GM18861 (cell line): ENCODE measurements at regions not wholly inside any gene's neighbourhood (a gene's known extent, or its start where the extent isn't known, plus 50 kb on each side); places are given as distances from the start of the nearest gene placed in this dataset.
"Not testable (repeated sequence)": the region's sequence is repeated elsewhere in the genome, so short reads cannot be mapped to it uniquely, and the experiment has no call there.

Experiments
- ATAC-seq: cut with Tn5 transposase; IDR thresholded peaks from one replicate; pipeline ENCODE4 v1.9.1; 2021; ENCODE audit not compliant: unreplicated experiment

DNA sequence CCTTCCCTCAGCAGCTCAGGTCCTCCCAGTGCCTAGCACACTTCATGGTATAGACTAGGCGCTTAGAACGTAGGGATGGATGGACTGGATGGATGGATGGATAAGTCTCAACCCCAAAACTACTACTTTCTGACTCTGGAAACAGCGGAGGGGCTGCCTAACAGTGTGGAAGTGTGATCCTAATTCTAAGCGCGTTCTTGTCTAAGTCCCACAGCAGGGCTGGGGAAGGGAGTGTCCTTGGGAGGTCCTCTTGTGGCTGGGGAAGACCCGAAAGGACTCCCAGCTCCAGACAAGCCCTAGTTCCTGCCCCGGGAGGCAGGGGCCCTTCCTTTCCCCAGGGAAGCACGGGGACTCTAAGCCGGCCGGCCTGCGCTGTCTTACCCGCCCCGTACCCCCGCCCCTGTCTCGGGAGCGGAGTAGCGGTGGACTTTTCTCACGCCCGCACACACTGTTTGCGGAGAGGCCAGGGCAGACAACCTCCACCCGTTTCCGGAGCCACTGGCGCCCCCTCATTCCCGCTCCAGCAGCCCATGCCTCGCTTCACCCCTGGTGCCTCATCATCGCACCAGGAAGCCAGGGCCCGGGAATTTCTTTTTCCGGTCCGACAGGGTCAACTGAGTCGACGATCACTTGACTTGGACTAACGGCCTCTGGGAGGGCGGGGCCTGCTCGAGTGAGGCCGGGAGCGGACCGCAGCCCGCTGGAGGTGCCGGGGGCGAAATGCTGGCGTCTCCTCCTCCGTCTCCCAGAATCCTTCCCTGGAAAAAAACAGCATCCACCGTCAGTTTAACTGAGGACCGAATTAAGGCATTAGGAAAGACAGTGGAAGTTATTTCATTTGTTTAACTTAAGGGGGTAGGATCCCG lies 133.3 kb downstream of the TBC1D2B start:
- ATAC-seq, result no peak

DNA sequence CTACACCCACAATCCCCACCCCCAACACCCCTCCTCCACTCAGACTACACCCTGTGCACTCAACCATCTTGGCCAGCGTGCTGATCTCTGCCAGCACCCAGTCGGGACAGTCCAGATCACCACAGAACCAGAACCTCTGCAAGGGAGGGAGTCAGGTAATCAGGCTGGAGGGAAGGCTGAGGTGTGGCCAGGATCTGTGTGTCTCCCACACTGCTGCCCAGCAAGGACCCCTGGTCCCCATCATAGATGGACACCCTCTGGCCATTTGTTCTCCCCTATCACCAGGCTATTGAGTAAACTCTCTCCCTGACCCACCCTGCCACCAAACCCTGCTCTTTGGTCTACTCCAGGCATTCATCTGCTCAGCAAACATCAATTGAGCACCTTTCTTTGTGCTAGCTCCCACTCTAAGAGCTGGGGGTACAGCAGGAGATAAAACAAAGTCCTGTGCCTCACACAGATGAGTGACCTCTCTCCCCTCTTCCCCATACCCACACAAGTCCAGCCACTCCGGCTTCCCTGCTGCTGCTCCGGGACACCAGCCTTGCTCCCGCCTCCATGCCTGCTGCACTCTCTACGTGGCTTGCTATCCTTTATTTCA lies 134.8 kb downstream of the TBC1D2B start:
- ATAC-seq, result no peak

DNA sequence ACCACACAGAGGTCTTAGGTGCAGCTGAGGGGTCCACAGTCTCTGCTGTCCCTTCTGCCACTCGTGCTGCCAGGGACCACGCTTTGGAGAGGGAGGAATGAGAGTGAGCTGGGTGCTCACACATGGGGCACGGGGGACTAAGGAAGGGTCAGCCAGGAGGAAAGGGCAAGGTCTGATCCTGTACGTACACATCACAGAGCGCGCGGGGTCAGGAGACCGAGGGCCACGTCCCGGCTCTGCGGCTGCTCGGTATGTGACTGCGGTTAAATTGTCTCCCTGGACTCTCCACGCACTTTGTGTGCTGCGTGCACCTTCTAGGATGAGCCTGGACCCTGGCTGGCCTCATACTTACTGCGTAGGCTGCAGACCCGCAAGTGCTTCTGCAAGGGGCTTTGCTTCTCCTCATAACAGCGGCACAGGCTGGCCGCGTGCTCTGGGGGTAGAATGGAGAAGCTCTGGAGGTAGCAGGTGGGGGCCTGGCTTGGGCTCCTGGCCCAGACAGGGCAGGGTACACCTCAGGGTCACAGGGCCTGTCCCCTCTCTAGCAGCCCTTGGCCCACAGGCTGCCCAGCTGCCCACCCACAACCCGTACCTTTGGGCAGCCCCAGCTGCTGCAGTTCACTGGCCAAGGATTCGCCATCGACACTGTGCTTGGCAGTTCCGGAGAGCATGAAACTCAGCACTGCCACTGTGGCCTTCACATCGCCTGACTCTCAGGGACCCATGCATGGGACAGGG lies 136.3 kb downstream of the TBC1D2B start:
- not testable (repeated sequence) for ATAC-seq

DNA sequence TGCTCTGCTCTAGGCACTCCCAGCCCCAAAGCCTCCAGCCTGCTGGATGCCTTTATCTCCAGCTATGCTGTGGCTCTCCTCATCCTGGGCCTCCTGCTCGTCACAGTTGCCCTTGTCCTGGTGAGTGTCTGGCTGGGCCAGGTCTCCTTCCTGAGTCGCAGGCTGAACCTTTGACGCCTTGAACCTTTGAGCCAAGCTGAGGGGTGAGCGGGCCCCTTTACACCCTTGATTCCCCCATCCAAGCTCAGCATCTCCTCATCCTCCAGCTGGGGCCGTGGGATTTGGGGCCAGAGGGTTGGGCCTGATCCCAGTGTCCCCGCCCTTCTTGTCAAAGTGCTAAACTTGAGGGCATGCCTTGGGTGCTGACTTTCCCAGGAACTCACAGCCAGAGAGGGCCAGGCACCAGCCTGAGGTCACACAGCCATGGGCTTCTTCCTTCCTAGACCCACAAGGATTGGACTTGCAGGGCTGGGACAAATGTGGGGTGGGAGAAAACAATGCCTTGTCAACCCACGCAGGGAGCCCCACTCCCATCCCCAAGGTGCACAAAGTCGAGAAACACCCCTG lies 137.0 kb downstream of the TBC1D2B start:
- no peak for ATAC-seq

DNA sequence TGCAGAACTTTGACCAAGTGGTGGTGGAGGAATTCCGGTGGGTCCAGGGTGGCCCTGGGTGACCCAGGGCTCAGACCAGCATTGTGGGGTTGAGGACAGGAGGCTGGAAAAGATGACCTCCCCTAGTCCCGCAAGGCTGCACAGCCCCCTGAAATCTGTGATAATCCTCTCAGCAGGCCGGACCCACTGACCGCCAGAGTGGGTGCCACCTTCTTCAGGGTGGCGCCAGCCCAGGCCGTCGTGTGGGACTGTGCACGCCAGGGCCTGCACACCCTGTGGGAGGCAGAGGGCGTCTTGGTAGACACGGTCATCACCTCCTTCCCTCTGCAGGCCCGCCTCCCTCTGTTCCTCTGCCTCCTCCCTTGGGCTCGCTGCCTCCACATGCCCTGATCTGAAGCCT lies 137.7 kb downstream of the TBC1D2B start:
- ATAC-seq, result no peak

DNA sequence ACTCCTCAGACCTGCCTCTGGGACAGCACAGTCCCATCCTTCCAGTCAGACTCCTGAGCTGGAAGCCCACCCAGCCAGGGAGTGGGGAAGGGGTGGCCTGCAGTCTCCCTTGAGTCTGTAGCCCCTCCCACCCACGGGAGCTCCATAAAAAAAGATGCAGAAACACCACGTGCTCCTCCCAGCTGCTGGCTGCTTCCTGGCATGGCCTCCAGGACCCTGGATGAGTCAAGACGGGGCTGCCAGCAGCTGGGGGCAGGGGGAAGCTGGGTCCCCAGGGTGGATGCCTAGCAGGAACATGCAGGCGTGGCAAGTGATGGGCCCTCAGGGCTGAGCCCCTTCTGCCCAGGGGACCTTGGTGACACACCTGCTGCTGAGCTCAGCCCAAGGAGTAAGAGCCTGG lies 138.5 kb downstream of the TBC1D2B start:
- not testable (repeated sequence) for ATAC-seq

DNA sequence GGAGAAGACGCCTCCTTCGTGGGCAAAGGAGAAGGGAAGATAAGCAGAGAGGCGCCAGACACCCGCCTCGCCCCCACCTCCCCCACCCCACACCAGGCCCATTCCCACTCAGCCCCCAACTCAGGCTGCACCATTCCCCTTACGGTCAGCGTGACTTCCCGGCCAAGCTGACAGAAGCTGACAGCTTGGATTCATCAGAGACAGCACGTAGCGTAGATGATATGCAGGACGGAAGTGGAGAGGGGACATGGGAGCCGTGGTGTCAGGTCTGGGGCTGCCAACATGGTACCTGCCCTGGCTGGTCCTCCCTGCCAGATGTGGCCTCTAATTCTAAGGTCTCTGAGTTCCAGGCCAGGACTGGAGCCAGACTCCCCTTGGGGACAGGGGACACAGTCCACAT lies 139.0 kb downstream of the TBC1D2B start:
- not testable (repeated sequence) for ATAC-seq

DNA sequence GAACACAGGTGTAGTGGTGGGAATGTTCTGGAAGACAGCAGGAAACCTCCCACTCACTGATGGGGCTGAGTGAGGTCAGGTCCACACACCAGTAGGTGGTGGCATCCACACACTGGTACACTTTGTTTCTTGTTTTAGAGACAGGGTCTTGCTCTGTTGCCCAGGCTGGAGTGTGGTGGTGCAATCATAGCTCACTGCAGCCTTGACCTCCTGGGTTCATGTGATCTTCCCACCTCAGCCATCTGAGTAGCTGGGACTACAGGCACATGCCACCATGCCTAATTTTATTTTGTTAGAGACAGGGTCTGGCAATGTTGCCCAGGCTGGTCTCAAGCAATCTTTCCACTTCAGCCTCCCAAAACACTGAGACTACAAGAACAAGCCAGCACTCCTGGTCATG lies 140.9 kb downstream of the TBC1D2B start:
- ATAC-seq, result not testable (repeated sequence)

DNA sequence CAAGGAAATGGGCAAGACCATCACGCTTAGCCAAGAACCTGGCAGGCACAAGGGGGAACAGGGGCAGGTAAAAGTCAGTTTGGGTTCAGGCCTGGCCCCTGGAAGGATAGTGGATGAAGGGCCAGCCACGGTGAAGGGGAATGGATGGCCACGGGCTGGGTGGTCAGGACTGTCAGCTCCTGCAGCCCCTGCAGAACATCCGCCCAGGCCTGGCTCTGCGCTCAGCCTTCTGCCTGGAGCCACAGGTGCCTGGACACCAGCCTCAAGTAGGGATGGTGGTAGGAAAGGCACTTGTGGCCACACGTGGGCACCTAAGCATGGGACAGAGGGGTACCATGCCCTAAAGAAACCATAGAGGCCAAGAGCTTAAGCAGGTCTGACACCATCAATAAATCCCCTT lies 143.0 kb downstream of the TBC1D2B start:
- not testable (repeated sequence) for ATAC-seq

DNA sequence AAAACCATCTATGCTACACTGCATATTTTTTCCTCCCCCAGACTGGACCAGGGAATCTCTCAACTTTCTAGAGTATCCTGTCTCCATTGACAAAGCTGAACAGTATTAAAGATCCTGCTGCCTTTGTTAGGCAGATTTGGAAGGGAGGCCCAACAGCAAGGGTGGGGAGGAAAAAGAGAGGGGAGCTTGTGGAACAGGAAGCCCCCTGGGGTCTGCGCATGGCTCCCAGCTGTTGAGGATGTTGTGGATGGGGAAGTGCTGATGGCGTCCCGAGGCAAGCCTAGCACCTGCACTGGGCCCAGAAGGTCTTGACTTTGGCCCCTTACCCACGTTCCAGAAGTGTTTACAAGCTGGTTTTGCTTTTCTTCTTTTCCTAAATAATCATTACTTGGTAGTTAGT lies 146.6 kb downstream of the TBC1D2B start:
- ATAC-seq, result not testable (repeated sequence)

DNA sequence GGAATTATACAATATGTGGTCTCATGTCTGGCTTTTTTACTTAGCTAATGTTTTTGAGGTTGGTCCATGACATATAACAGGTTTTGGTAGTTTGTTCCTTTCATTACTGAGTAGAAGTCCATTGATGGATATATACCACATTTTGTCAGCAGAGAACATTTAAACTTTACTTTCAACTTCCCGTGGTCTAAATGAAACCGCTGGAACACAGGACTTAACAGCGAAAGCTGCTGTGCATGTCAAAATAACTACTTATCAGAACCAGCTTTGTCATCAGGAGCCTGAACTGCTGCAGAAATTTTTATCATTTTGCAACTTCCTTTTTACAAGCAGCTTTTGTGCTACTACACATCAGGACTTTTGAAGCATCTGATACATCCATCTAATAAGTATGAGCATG lies 147.0 kb downstream of the TBC1D2B start:
- ATAC-seq, result not testable (repeated sequence)

DNA sequence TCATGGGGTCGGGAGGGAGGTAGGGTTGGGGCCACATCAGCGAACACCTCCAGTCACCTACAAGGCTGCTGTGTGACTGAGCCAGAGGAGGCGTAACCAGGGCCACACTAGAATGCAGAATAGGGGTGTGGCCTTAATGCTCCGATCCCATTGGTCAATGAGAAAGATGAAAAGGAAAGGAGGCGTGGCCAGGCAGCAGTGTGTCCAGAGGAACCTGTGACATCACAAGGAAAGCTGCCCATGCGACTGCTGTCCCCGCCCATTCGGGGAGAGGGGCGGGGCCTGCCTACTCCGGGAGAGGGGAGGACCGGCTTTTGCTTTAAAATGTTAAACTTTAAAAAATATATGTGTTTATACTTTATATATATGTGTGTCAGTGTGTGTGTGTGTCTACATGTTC lies 150.7 kb downstream of the TBC1D2B start:
- ATAC-seq, result not testable (repeated sequence)

DNA sequence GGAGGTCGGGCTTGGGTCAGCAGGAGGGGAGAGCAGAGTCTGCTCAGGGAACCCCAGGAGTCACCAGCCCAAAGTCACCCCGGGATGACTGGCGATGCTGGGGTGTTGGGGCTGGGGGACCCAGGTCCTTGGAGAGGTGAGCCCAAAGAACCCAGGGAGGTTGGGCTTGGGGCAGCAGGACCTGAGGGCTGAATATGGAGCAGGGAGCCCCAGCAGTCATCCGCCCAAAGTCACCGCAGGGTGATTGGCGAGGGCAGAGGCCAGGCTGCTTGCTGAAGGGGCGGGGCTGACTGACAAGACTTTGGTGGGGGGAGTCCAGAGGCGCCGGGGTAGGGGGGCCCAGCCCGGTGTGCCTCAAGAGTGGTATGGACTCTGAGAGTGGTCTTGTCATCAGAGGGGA lies 151.2 kb downstream of the TBC1D2B start:
- ATAC-seq, result not testable (repeated sequence)

DNA sequence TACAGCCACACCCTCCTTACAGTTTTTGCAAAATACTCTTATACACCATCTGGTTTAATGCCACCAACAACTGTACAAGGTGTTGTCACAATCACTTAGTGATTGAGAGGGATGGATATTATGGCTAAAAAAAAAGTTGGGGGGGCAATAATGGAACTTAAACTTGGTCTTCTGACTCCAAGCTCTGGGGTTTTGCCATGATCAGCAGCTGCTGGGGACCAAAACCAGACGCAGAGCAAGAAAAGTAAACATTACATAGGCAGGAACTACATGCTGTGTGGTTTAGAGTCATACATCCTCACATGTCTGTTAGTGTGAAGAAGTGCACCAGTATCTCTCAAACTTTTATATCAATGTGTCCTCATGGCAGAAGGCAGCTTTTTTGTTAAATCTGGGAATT lies 152.4 kb downstream of the TBC1D2B start:
- not testable (repeated sequence) for ATAC-seq

DNA sequence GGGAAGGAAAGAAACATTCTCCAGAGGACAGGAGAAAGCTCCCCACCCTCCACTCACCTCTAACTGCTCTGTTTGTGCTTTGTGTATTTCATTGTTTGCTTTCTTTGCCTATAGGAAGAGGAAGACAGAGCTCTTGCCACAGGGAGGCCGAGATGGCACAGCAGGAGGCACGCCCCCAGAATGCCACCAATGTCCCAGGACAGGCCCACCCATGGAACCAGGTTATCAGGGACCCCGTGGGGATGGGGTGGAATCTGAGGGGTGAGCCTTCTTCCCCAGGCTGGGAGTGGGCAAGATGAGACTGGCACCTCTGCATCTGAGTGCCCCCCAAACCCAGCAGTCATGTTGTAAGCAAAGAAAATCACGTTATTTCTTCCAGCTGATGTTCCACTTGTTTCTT lies 155.8 kb downstream of the TBC1D2B start:
- no peak for ATAC-seq

DNA sequence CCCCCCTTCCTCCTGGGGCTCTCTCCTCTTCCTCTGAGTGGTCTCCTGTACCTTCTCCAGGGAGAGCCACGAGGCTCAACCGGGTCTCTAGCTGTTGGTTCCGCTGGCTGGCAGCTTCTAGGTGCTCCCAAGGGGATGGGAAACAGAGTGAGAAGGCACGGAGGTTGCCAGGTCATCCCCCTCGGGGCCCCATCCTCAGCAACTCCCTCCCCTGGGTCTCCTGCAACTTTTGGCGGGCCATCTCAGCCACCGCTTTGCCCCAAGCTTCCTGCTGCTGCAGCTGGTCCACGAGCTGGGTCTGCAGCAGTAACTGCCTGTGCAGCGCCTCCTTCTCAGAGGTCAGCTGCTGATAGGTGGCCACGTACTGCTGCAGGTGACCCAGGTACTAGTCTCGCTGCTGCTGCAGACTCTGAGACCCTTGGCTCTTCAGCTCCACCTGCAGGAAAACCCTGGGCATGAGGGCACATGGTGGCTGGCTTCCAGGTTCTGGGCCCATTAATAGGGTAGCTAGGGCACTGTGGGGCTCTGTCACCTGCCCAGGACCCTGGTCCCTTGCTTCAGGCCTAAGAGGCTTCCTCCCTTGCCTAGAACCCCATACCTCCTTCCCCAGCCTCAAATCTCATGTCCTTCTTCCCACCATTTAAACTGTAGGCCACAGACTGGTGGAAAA lies 160.4 kb downstream of the TBC1D2B start:
- ATAC-seq, result not testable (repeated sequence)

DNA sequence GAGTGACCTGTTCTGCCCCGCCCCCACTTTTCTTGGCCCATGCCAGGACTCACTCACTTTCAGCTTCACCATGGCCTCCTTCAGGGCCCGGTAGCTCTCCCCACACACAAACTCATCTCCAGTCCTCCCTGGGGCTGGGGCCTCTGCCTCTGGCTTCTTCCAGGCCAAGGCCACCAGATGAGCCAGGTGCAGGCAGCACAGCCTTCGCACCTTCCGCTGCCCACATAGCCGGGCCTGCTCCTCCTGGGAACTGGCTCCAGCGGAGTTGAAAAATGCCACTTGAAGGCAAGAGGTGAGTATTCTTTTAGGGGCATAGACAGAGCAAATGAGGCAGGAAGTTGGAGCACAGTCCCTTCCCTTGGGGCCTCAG lies 161.6 kb downstream of the TBC1D2B start:
- not testable (repeated sequence) for ATAC-seq

DNA sequence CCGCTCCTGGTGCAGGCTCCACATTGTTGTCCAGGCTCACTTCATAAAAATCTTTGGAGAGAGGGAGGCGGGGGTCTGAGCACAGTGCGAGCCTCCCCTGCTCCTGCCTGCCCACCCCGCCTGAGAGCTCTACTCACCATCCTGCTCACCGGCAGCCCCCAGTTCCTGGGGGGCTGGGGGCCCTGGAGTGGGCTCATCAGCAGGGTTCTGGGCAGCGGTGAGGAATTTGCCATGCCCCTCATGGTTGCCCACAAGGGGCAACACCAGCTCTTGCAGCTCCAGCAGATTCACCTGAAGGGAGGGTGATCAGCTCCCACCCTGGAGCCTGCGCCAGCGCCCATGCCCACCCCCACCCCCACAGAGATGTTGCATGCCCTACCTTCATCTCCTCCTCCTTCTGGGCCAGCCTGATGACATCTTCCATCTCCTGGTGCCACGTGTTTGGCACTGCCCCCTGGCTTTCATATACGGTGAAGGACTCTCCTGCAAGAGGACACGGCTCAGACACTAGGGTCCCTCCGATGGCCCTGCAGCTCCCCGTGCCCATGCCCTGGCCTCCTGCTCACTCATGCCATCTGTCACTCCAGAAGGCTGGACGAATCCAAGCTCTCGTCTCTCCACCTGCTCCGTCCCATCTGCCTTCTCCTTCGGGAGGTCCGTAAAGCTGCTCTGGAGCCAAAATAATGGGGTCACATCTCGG lies 162.1 kb downstream of the TBC1D2B start:
- no peak for ATAC-seq

DNA sequence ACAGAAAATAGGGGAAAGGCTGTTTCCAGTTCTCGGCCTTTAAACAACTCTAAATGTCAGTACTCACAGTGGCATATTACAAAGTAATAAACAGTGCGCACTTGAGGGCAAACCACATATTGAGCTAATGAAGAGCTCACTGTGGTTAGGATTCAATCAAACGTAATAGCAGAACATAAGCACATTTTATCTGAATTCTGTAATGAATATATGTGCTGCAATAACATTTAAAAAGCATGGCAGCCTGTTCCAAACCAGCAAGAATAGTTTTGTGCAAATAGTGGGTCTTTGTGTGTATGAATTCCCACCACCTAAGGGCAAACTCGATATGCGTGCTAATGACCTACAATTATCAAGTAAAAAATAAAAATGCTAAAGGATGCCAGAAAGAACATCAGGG lies 163.0 kb downstream of the TBC1D2B start:
- ATAC-seq, result not testable (repeated sequence)
